ENCODE measurements at regions not wholly inside any gene's neighbourhood (a gene's known extent, or its start where the extent isn't known, plus 50 kb on each side); places are given as distances from the start of the nearest gene placed in this dataset.
A peak's percentile ranks its signal among the peaks of the same experiment; 100 is the strongest.

DNA sequence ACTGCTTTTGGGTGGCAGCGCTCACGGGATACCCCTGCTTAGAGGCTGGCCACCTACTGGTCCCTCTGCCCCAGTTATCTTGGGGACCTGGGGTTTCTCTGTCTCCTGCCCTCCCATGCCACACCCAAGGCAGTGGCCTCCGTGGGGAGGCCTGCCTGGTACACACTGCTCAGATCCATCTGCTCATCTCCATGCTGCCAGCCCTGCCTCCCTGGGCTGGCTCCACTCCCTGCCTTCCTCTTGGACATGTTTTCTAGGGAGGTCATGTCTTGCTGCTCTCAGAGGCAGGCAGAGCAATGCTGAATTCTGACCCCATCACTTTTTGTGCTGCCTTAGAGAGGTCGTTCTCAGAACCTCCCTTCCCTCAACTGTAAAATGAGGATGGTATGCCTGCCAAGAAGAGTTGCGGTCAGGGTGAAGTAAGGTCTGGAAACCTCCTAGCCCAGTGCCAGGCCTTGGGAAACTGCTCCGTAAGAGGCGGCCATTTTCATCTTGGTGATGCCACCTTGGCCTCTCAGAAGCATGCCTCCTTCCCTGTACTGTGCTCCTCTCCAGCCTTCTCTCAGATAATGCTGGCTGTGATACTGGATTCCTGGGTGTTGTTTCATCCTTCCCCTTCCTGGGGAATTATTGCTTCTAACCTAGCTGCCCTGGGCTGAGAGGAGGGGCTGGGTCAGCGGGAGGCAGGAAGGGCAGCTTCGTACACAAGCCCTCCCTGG, 186.4 kb upstream of the ZBED5 start:
- no peak for DNase-seq (ENCODE audit: low spot score)

DNA sequence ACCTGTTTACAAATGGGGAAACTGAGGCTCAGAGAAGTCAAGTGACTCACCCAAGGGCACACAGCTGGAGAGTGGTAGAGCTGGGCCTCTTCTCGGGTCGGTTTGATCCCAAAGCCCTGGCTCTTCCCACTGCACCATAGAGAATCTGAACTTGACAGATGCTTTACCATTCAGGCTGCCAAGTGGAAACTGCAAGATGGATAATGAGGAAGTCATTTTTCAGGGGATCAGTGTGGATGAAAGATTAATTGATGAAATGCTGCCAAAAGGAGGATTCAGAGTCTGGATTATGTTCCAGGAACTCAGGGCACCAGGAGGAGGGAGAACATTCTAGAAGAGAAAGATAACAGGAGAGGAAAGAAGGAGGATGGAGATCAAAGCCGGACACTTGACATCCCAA, 185.9 kb upstream of the ZBED5 start:
- DNase-seq (ENCODE audit: low spot score) = no peak

DNA sequence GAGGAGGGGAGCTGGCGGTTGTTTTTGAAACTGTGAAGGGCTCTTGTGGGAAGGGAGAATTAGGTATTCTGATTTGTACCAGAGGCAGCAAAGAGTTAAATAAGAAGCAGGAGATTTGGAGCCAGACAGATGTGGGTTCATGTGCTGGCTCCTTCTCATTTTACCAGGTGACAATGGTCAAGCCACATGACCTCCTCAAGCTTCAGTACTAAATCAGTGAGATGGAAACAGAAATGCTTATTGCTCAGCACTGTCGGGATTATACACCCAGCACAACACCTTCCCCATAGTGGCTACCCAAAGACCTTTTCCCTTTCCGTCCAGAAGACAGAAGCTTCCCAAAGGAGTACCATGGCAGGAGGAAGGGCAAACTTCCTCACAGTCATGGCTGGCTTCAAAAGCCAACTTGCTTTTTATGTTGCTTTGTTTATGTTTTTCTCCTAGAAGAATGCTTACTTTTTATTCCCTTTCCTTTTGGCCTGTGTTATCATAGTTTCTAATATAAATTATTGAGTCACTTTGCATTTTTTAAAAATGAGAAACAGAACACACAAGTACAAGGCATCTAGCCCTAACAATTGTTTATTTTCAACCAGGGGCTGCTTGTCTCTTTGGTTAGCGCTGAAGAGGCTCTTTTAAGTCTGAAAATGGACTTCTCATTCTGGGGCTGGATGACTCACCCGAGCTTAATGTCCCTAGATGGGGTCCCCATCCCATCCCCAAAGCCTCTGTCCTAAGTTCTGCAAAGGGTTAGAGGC, 181.5 kb upstream of the ZBED5 start:
- no peak for DNase-seq (ENCODE audit: low spot score)

DNA sequence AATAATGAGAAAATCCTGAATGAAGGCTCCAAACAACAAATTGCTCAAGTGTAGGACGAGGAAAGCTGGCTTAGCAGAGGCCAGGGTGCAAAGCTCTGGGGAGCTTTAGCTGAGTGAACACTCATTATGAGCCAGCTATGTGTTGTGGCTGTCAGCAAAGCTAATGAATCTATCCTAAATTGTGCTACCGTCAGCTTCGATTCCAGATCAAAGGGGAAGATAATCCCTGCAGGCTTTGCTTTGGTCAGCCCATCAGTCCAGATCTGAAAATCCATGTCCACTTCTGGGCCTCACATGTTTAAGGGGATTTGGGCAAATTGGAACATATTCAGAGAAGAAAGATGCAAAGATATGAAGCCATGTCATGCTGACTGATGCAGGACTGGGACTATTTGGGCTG, 180.9 kb upstream of the ZBED5 start:
- DNase-seq (ENCODE audit: low spot score) = no peak

DNA sequence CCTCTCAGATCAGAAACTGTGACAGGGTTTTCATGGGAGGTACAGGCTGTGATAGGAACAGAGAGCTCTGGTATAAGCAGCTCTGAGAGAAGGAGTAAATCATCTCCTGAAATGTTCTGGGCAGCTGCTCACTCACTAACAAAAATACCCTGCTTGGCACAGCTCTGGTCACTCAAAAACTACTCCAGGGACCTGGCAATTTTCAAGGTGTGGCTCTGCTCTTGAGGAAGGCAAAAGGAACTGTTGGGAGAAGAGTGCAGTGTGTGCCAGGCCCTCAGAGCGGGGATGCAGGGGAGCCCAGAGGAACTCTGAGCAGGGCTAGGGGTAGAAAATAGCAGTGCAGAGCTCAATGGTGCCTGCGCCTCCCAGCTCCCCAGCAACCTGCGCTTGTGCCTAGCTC, 180.5 kb upstream of the ZBED5 start:
- DNase-seq (ENCODE audit: low spot score) = no peak

DNA sequence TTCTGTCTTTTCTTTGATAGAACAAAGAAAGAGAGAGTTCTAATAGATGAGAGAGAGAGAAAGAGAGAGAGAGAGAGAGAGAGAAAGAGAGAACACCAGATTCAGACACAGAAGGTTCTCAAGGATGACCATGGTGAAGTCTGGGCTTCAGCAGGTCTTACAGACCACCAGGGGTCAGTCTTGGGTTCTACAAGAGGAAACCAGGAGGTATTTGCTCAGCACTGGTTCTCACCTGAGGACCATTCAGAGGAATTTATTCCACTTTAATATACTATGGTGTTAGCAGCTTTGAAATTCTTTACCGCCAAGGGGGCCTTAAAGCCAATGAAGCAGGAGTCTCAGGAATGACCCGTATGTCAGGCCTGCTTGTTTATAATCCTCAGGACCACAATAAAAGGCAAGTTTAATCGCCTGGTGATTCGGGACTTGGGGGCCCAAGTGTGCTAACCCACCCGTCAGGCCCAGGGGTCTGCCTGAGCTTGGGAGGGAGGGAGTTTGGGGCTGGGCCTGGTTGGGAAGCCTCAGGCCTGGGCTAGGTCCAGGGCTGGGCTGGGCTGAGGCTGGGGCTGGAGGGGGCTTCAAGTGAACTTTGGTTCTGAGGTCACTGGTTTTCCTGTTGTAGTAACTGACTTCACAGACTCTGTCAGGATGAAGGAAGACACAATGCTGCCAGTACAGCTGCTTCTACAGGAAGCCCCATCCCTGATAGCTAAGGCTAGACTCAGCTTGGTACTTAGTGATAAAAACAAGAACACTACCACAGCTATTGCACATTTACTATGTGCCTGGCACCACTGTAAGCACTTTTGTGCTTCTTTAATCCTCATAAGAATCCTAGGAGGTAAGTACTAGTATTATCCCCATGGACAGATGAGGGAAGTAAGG, 179.2 kb upstream of the ZBED5 start:
- peak; percentile 72 for DNase-seq (ENCODE audit: low spot score)

DNA sequence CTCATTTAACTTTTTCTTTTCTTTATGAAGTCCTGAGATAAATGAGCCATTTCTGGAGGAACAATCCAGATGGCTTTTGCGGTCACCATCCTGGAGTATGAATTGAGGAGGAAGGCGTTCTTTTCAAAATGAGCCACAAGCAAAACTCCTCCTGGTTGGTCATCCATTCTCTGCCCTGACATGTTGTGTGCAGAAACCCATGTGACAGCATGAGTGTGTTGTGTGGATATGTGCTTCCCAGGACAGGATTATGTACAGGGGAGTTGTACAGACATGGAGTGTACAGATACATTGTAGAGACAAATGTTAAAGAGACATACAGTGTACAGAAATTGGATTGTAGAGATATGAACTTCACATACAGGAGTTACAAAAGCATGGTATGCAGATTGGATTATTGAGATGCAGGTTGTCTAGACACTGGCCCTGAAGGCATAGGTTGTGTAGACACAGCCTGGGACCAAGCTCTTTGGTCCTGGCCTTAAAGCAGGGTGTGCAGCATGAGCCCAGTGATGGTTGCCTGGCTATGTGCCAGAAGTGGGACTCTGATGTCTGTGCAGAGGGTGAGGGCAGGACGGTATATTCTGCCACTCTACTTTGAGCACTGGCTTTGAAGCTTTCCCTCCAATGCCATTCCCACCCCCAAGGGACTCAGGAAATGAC, 178.5 kb upstream of the ZBED5 start:
- DNase-seq (ENCODE audit: low spot score) = no peak

DNA sequence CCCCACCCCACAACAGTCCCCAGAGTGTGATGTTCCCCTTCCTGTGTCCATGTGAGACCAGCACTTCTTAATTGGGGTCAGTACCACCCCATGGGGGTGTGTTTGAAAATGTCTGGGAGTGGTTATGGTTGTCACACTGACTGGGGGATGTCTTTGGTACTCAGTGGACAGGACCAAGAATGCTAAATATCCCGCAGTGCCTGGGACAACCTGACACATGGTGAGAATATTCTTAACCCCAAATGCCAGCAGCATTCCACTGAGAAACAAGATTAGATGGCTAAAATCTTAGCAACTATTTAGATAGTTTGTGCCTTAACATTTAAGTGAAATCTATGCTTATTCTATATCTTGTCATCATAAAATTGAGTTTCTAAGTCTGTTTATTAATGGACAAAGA, 177.5 kb upstream of the ZBED5 start:
- DNase-seq (ENCODE audit: low spot score) = no peak

DNA sequence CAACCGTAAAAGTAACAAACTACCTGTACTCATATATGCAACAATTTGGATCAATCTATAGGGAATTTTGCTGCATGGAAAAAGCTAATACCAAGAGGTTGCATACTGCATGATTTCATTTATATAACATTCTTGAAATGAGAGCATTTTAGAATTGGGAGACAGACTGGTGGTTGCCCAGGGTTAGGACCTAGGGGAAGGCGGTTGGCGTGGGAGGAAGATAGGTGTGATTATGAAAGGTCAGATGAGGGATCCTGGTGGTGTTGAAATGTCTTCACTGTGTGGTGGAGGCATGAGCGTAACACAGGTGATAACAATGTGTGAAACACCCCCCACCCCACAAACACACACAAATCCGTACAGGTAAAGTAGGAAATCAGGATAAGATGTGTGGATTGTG, 176.6 kb upstream of the ZBED5 start:
- DNase-seq (ENCODE audit: low spot score) = no peak

DNA sequence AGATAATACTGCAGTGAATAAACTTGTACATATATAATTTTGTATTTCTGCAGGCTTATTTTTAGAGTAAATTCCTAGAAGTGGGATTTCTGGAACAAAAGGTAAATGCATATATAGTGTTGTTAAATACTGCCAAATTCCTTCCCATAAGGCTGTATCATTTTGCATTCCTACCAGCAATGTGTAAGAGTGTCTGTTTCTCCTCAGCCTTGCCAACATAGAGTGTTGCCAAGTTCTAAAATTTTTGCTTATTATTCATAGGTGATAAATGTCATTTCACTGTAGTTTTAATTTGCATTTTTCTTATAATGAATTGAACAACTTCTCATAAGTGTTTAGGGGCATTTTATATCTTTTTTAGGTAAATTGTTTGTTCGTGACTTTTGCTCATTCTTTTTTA, 174.2 kb upstream of the ZBED5 start:
- DNase-seq (ENCODE audit: low spot score) = no peak

DNA sequence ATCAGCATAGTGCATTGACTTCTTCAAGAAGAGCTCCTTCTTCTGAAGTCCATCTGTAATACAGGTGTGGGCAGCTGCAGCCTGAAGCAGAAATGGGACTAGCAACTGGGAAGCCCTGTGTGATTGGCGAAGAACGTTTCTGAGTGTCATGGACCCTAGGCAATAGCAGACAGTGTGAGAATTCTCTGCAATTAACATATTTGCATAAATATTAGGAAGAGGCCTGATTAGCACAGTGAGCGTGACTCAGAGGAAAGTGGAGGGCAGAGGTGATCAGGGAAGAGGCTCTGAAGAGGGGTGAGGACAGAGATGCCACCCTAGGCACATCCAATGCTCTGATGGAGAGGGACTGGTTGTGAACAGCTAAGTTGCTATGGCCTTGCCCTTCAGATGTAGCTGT, 171.2 kb upstream of the ZBED5 start:
- DNase-seq (ENCODE audit: low spot score) = no peak

DNA sequence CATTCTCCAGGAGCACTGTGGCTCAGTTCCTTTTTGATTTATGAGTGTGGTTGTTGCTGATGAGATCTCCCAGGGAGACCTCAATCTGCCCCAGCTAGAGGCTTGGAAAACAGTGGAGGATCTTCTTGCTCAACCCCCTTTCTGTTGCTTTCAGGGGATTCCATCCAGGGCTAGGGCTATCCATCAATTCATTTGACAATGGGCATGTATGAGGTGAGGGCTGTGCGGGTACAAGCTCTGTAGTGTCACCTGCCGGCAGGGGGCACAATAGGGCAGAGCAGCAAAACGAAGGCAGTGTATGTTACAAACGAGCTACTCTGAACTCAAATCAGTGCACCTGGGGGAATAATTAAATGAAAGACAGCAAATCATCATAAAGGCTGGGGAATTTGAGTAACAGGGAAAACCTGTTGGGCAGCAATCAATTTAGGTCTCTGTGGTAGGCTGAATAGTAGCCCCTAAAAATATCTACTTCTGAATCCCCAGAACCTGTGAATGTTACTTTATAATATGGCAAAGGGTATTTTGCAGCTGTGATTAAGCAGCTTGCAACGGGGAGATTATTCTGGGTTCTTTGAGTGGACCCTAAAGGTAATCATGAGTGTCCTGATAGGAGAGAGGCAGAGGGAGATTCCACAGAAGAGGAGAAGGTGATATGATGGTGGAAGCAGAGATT, 170.3 kb upstream of the ZBED5 start:
- peak; percentile 77 for DNase-seq (ENCODE audit: low spot score)

DNA sequence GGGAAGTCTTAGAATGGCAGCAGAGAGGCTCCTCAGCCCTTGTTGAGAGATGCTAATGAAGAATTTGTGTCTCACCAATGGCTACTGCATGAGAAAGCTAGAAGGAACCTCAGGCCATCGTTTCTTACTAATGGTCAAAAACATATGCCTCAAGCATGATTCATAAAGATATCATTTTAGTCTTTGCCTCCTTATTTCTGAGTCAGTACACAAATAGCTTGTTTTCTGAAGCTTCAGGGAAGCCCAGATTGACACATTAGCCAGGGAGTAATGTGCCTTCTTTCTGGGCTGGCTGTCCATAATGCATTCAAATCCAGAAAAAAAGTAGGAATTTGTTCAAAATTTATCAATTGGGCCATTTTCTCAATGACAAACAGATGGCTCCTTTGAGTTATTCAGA, 169.4 kb upstream of the ZBED5 start:
- DNase-seq (ENCODE audit: low spot score) = no peak

DNA sequence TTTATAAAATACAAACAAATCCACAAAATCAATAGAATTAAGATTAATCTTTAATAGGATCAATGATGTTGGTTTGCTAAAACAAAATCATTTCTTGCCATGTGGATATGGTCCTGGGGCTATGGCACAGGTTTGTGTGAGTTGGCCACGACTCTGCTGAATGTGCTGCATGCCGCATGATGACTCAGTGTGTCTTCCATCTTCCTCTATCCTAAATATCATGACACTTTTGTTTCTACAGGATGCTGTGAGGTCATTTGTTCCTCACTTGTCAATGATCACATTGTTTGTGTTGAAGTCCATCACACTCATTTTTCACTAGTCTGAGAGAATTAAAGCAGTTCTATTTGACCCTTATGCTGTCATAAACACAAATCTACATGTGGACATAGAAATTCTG, 167.2 kb upstream of the ZBED5 start:
- no peak for DNase-seq (ENCODE audit: low spot score)

DNA sequence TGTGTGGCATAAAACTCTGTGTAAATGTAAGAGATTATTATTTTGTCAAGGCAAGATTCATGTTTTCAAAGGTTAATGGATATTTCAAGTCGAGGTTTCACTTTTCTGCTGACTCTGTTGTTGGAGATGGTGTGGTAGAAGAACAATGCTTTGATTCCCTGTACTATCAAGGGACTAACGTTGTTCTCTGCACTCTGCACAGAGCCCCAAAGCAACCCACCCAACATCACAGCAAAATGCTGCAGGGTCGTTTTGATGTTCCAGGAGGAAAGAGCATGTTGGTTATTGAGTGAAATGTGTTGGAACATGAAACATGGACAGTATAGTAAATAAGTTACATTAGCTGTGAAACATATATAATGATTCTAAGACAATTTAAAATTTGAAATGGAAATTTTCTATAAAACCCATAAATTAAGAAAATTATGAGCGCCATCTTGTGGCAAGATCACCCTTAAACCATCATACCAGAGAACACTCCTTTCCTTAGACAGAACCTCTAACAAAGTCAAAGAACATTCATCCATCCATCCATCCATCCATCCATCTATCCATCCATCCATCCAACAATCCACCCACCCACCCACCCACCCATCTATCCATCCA, 164.4 kb upstream of the ZBED5 start:
- DNase-seq (ENCODE audit: low spot score) = peak; percentile 57

DNA sequence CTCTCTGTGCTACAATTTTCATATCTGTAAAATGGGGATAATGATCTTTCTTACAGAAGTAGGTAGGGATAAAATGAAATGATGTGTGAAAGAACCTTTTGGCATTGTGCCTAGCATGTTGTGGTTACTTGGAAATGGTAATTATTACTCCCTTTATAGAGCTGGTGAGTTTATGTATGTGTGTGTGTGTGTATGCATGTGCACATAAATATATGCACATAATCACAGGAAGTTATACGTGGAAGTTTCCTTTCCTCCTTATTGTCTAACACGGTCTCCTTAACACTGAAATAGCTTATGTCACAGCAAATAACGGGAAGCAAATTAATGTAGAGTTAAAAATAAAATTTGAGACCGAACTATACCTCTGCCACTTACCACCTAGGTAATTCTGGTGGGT, 163.7 kb upstream of the ZBED5 start:
- no peak for DNase-seq (ENCODE audit: low spot score)

DNA sequence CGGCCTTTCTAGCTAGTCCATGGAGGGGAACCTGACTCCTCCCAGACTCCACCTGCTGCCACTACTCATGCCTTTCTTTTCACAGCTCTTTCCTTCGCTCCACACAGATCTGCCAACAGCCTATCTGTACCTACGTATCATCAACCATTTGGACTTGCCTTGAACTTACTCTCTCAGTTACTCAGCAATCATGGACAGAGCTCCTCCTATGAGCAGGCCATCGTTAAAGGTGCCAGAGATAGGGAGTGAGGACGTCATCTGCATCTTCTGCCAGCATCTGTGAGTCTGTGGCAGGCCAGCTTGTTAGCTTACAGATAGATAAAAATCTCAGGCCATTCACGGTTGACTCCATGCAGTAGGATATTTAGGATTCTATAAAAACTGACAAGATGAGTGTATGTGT, 162.9 kb upstream of the ZBED5 start:
- peak; percentile 30 for DNase-seq (ENCODE audit: low spot score)

DNA sequence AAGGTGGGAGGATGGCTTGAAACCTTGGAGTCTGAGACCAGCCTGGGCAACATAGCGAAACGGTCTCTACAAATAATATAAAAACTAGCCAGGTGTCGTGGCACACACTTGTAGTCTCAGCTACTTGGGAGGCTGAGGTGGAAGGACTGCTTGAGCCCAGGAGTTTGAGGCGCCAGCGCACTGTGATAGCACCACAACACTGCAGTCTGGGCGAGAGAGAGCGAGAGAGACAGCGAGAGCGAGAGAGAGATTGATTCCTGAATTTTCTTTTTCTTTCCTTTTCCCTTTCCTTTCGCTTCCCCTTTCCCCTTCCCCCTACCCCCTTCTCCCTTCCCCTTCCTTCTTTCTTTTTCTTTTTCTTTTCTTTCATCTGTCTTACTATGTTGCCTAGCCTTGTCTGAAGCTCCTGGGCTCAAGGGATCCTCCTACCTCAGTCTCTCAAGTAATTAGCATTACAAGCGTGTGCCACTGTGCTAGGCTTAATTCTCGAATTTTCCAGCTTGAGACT, 162.4 kb upstream of the ZBED5 start:
- no peak for DNase-seq (ENCODE audit: low spot score)

DNA sequence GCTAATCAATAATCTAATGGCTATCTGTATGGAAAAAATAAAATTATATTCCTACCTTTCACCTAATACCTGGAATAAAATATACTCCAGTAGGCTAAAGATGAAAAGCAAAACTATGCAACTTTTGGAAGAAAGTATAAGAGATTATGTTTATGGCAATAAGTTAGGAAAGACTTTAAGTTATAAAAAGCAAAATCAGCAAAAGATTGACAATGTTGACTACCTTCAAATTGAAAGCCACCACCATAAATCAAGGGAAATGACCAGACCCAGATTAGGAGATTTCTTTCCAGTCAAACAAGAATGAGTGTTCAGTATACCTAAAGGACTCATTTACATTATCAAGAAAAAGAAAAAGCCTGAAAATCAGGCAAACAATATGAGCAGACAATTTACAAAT, 159.1 kb upstream of the ZBED5 start:
- no peak for DNase-seq (ENCODE audit: low spot score)

DNA sequence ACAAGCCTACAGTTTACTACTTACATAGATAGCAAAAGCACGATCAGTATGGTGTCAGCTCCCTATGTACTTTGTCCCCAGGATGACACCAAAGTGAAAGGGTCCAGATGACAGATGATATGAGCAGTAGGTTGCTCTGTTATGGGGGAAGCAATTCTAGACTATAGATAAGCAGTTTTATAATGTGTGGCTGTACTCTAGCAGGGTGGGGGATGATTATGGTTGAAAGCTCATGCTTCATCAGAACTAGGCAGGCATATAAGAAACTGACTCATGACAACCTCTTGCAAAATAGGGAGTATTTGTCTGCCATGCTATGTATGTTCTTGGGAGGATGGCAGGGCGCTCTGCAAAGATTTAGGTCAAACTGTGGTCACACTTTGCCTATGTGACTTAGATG, 158.2 kb upstream of the ZBED5 start:
- no peak for DNase-seq (ENCODE audit: low spot score)

DNA sequence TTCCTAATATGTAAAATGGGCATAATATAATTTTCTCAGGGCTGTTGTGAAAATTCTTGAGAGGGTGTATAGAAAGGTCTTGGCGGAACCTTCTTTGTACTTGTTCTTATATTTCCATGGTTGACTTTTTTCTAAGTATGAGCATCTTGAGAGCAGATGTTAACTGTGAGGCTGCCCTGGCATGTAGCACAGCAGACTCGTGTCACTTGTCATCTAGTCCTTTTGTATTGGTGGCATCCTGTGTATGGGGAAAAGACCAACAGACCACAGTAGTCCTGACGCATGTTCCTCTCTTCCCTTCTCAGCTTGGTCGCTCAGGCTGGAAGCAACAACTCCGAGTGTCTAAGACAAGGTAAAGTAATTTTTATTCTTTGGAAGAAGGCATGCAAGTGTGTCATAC, 153.8 kb upstream of the ZBED5 start:
- DNase-seq (ENCODE audit: low spot score) = no peak
